Body of pancreas (tissue), 4 donors: ENCODE measurements at regions not wholly inside any gene's neighbourhood (a gene's known extent, or its start where the extent isn't known, plus 50 kb on each side); places are given as distances from the start of the nearest gene placed in this dataset.

Source experiments
- CTCF ChIP-seq, 7 experiments: fragments of 450-650 bp in 4 of 7; fragments of 200-600 bp in 3 of 7; sonication (generic) in 3 of 7; IDR thresholded peaks; one replicate each; pipeline ENCODE4 v1.5.1; 2016 to 2019; ENCODE audit warnings: antibody characterized with exemption in 7 of 7
- POLR2A ChIP-seq, 3 donors: fragments of 450-650 bp; IDR thresholded peaks; one replicate each; pipeline ENCODE4 v1.6.1; 2016; ENCODE audit warnings: antibody characterized with exemption in 3 of 3, mild to moderate bottlenecking in 2 of 3

GRCh38 chr10:83869898-83870297, 269.4 kb upstream of the GHITM start:
- TF ChIP-seq POLR2A (IDR thresholded peaks at IDR 0.05) (no peak), CTCF (IDR thresholded peaks at IDR 0.05) (no peak)
